ENCODE measurements at regions not wholly inside any gene's neighbourhood (a gene's known extent, or its start where the extent isn't known, plus 50 kb on each side); places are given as distances from the start of the nearest gene placed in this dataset.

GRCh38 chr7:52911326-52911725 lies 124.1 kb upstream of the POM121L12 start:
- TF ChIP-seq CTCF (conservative IDR thresholded peaks at IDR 0.05 in 1 of 2, IDR thresholded peaks at IDR 0.05 in 1 of 2; ENCODE audit: extremely low read depth in 1 of 2, insufficient read depth in 1 of 2, low read depth in 1 of 2, low read length in 2 of 2) (no peak), EZH2 (IDR thresholded peaks at IDR 0.05; ENCODE audit: borderline replicate concordance, low read length) (no peak)

Data from mammary epithelial cell (primary cell).